OCI-M1 (cell line): ENCODE measurements at regions not wholly inside any gene's neighbourhood (a gene's known extent, or its start where the extent isn't known, plus 50 kb on each side); places are given as distances from the start of the nearest gene placed in this dataset.

Experiments used
- DNase-seq: peaks from one replicate; lab custom pipeline; 2025; lab: John Stamatoyannopoulos, UW

DNA sequence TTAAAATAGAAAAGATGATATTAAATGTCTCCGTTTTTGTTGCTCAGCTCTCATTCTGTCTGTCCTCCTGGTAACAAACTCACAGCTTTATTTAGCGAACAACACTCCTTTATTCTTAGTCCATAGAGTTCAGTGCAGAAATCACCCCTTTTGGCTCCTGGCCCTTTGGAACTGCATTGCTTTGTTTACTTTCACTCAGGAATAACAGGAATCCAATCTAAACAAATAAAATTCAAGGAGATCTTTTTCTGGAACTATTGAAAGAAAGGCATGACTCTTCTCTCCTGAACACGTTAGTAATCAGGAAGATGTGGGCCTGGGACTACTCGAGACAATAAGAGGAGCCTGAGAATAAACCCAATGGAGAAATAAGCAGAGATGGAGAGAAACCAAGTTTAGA is 409.2 kb downstream of the DIPK2A start:
- no peak for DNase-seq

GRCh38 chr3:144381607-144382006 is 410.0 kb downstream of the DIPK2A start:
- DNase-seq: no peak

DNA sequence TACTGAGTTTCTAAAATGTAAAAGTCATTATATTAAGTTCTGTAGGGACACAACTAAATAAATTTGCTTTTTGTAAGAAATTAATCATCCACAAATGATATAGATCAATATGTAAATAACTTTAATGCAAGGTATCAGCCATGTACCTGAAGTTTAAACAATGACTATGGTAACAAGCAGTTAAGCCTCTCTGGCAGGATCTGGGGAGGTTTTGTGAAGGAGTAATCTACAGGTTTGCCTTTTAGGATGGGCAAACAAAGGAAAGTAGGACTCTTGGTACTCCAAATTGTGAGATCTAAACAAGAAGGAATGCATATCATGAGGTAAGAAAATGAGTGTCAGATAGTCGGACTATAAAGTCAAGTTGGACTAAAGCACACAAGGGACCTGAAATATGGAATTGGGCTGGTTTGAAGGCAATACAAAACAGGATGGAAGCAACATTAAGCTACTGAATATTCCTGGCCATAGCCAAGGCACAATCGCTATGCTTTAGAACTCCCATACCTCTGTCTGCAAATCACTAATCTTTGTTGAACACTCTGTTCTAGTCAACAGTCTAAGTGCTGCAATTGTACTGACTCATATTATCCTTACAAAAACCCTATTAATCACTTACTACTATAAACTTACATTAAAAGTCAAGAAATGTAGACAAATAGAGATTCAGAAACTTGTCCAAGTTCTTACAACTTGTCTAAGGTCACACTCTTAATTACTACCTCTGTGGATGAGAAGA is 412.8 kb downstream of the DIPK2A start:
- no peak for DNase-seq

DNA sequence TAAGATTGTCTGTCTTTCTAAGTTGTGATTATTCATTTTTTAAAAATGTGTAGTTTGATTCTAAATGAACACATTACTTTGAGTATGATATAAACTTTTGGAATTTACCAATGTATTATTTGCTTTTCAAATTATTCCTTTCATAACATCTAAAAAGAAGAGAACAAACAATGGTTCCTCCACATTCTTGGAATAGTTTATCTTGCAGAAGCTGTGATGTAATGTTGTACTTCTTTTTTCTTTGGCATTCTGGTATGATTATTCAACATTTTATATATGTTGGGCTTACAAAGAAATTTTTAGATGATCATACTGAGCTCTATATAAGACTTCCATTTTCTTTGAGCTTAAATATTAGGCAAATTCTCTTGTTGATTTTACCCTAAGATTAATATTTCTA is 419.2 kb downstream of the DIPK2A start:
- DNase-seq: no peak

GRCh38 chr3:144391236-144391635 is 419.6 kb downstream of the DIPK2A start:
- DNase-seq: no peak

- no peak for DNase-seq
Measured at GRCh38 chr3:144394032-144394431, 422.4 kb downstream of the DIPK2A start.

DNA sequence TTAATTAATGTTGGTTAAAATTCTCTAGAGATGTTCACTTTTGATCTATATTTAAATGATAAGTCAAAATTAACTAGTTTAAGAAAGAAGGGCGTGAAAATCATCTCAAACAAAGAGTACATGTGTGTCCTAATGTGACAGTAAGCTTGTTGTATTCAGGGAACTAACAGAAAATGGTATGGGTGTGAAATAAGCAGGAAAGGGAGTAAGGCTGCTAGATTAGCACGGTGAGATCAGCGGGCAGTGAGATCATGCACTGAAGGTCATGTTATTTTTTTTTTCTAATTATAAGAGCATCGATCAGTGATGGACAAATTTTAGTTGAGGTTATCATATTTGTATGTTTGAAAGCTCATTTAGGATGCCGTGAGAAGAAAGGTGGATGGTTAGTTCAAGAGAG is 430.8 kb downstream of the DIPK2A start:
- no peak for DNase-seq

- DNase-seq: peak; percentile 81
Measured at GRCh38 chr3:144403040-144403457, 431.4 kb downstream of the DIPK2A start.

- DNase-seq: no peak
Measured at GRCh38 chr3:144407335-144407734, 435.7 kb downstream of the DIPK2A start.

DNA sequence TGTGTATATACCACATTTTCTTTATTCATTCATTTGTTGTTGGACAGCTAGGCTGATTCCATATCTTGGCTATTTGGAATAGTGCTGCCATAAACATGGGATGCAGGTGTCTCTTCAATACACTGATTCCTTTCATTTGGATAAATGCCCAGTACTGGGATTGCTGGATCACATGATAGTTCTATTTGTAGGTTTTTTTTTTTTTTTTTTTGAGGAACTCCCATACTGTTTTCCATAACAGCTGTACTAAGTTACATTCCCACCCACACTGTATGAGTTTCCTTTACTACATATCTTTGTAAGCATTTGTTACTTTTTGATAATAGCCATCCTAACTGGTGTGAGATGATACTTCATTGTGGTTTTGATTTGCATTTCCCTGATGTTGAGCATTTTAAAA is 437.7 kb downstream of the DIPK2A start:
- no peak for DNase-seq

DNA sequence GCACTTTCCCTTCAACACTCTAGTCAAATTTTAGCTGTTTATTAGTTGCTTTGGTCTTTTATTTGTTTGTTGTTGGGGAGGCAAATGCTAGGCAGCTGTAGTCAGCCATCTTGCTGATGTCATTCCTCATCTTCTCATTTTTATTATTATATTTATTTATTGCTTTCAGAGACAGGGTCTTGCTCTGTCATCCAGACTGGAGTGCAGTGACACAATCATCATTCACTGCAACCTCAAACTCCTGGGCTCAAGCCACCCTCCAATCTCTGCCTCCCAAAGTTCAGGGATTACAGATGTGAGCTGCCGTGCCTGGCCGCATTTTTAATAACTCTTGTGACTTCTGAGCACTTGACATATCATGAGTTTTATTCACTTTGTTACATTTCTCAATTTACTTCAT is 441.4 kb downstream of the DIPK2A start:
- no peak for DNase-seq

DNA sequence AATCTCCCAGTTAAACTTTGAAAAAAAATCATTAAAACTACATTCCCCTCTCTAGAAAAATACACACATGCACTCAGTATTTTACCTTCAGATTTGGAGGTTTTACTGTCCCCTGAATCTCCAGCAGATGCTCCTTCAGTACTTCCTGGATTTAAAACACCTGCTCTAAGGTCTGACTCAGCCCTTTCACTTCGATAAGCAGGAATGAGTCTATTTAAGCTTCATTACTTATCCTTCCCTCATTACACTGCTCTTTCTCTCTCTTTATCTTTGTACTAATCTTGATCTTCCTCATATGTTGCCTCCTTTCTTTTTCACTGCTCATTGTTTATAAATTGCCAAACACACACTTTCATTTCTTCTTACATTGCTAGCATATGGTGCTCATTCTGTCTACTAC is 443.9 kb downstream of the DIPK2A start:
- peak; percentile 17 for DNase-seq

GRCh38 chr3:144424606-144425005 is 453.0 kb downstream of the DIPK2A start:
- no peak for DNase-seq

DNA sequence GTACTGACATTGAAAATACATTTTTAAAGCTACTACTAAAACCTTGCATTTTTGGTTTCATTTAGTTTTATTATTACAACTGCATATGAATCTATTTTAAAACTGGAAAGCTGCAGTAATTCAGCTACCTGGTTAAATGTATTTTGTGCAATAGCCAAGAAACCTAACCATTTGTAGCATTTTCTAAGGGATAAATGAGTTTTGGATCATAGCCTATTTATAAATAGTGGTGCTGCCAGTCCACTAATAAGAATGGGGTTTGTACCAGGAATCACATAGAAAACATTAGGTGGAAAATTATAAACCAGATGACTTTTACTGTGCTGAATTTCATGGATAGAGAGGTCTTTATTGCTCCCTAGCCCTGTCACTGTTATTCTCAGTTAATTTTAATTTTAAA is 454.7 kb downstream of the DIPK2A start:
- no peak for DNase-seq

DNA sequence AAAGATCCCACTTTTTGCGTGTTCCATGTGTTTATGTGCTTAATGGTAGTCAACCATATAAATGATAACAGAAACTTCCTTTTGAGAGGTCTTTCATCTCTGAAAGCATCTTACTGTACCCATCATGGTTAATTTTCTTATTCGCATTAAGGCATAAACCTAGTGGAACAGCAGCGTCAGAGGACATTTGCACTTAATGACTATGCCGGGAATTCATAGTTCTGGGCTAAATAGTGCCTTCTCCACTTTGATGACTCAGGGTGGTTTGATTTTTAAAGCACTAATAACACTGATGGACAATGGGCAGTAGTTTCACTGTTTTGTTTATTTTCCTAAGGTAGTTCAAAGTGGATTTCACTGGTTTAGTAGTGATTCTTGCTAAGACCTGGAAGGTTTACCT is 455.3 kb downstream of the DIPK2A start:
- DNase-seq: no peak

- DNase-seq: no peak
Measured at GRCh38 chr3:144429719-144430121, 458.1 kb downstream of the DIPK2A start.

DNA sequence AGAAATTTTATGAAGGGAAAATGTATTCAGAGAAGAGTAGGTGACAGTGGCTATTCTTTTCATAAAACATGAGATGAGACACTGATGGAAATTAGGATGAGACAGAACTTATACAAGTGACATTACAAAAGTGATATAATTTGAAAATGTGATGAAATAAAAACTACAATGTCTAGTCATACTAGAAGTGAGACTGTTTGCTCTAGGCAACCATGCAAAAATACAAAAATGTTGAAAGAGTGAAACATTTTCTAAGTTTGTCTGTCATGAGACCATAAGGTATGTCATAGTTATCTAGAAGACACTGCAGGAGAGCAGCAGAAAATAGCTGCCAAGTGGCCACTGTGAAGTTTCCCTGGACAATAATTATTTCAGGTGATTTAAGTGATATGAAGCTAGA is 459.5 kb downstream of the DIPK2A start:
- DNase-seq: no peak

GRCh38 chr3:144433006-144433405 is 461.4 kb downstream of the DIPK2A start:
- DNase-seq: no peak

GRCh38 chr3:144437989-144438388 is 466.4 kb downstream of the DIPK2A start:
- DNase-seq: no peak

DNA sequence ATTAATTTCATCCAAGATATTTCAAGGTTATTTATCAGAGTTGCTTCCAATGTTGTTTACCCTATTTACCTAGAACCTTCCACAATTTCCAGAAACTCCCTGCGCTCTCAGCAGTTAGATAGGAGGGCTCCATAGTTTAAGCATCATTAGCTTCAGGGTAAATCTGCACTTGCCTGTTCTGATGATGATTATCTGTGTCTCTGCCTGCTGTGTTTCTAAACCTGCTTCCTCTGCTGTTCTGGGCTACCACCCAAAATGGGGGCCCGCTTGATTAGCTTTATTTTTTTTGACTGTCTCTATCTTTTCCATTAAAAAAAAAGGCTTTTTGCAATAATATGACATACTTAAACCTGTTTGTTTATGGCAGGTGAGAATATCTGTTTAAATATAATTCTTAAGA is 472.4 kb downstream of the DIPK2A start:
- no peak for DNase-seq

DNA sequence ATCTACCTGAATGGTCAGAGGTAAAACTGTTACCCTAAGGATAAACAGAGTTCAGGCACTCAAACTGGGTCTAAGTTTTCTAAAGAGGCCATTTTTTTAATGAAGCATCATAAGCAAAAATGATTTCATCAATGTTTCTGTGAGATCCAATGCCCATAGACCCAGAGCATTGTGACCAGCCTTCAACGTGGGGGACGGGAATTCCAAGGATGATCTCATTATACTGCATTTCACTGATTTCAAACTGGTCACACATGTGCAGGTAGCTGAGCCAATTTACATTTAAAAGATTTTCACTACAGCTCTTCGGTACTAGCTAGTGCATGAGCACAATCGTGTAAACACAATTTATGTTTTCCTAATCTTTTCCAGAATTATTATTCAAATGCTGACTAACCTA is 472.9 kb downstream of the DIPK2A start:
- DNase-seq: no peak

DNA sequence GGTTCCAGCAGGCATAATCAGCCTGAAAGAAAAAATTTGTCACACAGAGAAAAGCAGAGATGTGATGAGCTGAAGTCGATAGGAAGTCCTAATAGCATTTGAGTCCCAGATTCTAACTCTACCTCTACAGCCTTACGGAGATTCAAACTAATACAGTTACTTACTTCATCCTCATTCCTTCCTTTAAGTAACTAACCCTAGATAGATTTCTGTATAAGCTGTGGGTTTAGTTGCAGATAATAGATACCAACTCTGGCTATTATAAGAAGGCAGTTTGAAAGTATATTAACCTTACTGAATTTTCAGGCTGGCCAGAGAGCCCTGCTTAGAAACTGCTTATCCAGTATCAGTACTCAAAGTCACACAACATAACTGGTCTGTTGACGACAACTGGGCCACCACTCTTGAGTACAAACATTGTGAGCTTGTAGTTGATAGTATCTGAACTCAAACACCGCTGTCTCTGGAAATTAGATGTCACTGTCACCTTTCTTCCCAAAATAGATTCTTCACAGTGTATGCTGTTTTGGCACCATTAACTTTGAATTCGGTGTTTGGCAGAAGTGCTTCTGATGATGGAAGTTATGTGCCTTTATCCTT is 484.3 kb downstream of the DIPK2A start:
- DNase-seq: no peak

DNA sequence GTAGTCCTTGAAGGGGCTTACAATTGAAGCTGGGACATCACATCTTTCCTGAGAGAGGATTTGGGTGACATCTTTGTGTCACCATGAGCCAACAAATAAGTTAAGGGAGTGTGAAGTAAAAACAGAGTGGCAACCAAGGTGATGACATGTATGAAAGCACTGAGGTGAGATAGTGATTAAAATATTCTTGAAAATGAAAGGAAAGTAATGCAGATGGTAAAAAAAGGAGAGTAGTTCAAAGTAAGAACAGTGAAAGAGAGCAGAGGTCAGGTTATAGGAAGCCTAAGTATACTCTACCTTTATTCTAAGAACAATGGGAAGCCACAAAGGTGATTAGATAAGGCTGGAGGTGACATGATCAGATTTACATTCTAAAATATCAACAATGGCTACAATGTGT is 486.1 kb downstream of the DIPK2A start:
- DNase-seq: no peak

DNA sequence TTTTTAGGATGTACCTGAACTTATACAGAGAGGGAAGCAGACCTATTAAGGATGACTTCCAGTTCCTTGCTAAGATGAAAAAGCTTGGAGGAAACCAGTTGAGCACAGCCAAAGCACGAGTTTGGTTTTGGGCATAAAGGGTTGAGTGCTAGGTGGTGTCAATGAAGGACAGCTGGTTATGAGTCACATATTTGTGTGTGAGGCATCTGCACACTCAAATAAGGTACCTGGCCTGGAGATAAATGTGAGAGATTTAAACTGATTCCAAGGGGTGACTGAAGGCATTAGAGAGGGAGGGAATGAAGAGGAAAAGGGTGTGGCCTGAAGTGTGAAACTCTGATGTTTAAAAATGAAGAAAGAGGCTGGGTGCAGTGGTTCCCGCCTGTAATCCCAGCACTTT is 486.7 kb downstream of the DIPK2A start:
- DNase-seq: no peak
